ENCODE measurements at regions not wholly inside any gene's neighbourhood (a gene's known extent, or its start where the extent isn't known, plus 50 kb on each side); places are given as distances from the start of the nearest gene placed in this dataset.

GRCh38 chr2:37833423-37833822 lies 91.7 kb upstream of the RMDN2 start:
- ATAC-seq, result peak; percentile 81 to 86
- peak overlapping the region in 1 of 2 donors; percentile 22 for H3K27ac Mint-ChIP-seq
- DNase-seq (ENCODE audit: low spot score in 2 of 2), result no peak

DNA sequence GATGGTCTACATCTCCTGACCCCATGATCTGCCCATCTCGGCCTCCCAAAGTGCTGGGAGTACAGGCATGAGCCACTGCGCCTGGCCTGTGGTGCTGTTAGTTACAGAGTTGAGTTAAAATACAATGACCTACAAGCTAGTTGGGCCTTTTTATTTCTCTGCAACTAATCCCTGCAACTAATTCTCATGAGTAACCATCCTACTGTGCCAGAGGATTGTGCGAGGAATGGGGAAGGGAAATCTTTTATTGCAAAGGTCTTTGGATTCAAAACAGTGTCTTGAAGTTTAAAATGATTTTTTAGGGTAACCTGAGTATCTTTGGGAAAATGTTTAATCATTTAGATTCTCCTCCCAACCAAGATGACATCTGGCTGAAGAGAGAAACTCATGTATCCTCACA lies 88.8 kb upstream of the RMDN2 start:
- Mint-ChIP-seq H3K36me3 (no peaks in the 10 kb centered on the region), H3K9me3 (no peaks in the 10 kb centered on the region), H3K27ac (no peak overlapping the region)
- DNase-seq (ENCODE audit: low spot score in 2 of 2) (no peak), ATAC-seq (no peak)

More at GRCh38 chr2:37833423-37833822, 91.7 kb upstream of the RMDN2 start:
- H3K9me3 Mint-ChIP-seq, result no peaks in the 10 kb centered on the region
- no peaks in the 10 kb centered on the region for H3K36me3 Mint-ChIP-seq

DNA sequence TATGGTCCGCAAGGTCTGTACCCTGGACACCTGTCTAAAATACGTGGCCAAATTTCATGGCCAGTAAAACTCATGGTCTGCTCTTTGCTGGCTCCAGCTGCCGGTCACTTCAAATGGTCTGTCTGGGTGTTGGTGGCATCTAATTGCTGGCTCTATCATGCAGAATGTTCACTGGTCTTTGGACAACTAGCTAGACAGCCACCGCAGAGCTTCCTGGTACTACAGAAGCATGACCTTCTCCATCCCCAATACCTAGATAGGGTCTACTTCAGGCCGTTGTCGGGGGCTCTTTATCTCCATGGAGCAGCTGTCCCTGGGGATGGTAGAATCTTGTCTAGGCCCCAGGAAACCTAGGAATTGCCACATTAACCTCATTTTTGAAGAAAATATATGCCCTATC lies 88.4 kb upstream of the RMDN2 start:
- DNase-seq (ENCODE audit: low spot score in 2 of 2) (no peak), ATAC-seq (no peak)
- H3K9me3 Mint-ChIP-seq, result no peaks in the 10 kb centered on the region
- H3K36me3 Mint-ChIP-seq, result no peaks in the 10 kb centered on the region
- no peak overlapping the region for H3K27ac Mint-ChIP-seq

GRCh38 chr2:37837628-37838328 lies 87.3 kb upstream of the RMDN2 start:
- no peak overlapping the region for H3K27ac Mint-ChIP-seq
- no peak for ATAC-seq
- no peak for DNase-seq (ENCODE audit: low spot score in 2 of 2)
- no peaks in the 10 kb centered on the region for H3K9me3 Mint-ChIP-seq
- no peaks in the 10 kb centered on the region for H3K36me3 Mint-ChIP-seq

- no peak for ATAC-seq
- H3K9me3 Mint-ChIP-seq, result no peaks in the 10 kb centered on the region
- H3K27ac Mint-ChIP-seq, result no peak overlapping the region
- DNase-seq (ENCODE audit: low spot score in 2 of 2), result no peak
- no peaks in the 10 kb centered on the region for H3K36me3 Mint-ChIP-seq
Observed at GRCh38 chr2:37838541-37839167, 86.4 kb upstream of the RMDN2 start.

GRCh38 chr2:37839991-37840390 lies 85.1 kb upstream of the RMDN2 start:
- ATAC-seq, result no peak
- H3K9me3 Mint-ChIP-seq, result no peaks in the 10 kb centered on the region
- H3K27ac Mint-ChIP-seq, result no peak overlapping the region
- DNase-seq (ENCODE audit: low spot score in 2 of 2), result no peak
- H3K36me3 Mint-ChIP-seq, result no peaks in the 10 kb centered on the region

DNA sequence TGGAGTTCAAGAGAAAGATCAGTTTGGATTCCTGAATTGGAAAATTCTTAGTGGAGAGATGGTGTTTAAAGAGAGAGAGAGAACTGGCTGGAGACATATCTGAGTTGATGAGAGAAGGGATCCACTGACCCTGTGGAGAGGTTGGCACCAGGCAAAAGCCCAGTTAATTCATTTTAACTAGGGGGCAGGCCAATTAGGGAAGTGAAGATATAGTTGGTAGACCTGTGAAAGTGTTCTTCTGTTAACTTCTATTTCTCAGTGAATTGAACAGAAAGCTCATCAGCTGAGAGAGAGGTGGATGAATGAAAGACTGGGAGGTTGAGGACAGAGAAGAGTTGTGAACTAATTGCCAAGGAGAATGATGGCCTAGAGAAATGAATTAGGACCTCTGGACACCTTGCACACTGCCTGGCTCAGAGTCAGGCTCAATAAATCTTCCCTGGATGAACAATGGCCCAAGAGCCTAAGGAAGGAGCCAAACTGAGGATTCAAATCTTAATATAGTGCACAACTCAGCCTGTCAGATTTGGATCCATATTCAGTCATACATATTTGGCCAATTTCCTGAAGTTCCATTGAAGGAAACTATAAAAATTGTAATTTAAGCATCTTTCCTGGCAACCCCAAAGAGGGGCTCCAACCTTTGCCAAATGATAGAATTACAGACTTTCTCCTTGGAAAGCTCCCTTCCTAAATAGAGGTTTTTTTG lies 82.2 kb upstream of the RMDN2 start:
- ATAC-seq (no peak), DNase-seq (ENCODE audit: low spot score in 2 of 2) (no peak)
- H3K27ac Mint-ChIP-seq, result no peak overlapping the region
- H3K9me3 Mint-ChIP-seq, result no peaks in the 10 kb centered on the region
- H3K36me3 Mint-ChIP-seq, result no peaks in the 10 kb centered on the region

DNA sequence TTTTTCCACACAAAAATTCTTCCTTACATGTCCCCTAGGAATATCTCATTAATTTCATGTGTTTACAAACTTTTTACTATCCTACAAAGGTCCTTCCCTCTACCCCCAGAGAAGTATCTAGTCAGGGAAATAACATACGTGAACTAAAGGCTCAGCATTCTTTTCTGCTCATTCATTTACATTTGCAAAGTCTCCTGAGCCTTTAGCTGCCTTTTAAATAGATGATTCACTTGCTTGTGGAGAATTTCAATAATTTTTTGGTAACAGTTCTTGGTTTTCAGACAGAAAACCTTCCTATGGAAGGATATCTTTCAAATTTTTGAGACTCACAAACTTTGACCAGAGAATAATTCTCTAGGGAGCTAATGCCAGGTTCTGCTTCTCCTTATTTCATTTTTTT lies 81.5 kb upstream of the RMDN2 start:
- H3K27ac Mint-ChIP-seq, result no peak overlapping the region
- no peak for DNase-seq (ENCODE audit: low spot score in 2 of 2)
- H3K36me3 Mint-ChIP-seq, result no peaks in the 10 kb centered on the region
- no peaks in the 10 kb centered on the region for H3K9me3 Mint-ChIP-seq
- ATAC-seq, result no peak

GRCh38 chr2:37846207-37846606 lies 78.9 kb upstream of the RMDN2 start:
- no peaks in the 10 kb centered on the region for H3K9me3 Mint-ChIP-seq
- DNase-seq (ENCODE audit: low spot score in 2 of 2) (no peak), ATAC-seq (no peak)
- H3K36me3 Mint-ChIP-seq, result no peaks in the 10 kb centered on the region
- H3K27ac Mint-ChIP-seq, result no peak overlapping the region

DNA sequence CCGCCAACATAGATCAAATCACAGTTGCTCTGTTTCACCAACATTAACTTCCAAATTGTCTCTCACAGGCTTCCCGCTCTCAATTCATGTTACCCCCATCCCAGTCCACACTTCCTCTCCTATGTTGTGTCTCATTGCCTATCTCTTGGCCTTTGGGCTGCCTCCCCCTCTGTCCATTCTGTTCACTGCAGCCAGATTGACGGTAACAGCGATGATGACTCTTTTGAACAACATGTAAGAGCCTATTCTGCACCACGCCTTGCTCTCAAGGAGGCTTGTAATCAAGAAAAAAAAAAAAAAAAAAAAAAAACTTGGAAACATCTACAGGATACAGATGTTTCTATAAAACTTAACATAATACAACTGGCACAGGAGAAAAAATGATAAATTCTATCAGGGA lies 77.3 kb upstream of the RMDN2 start:
- H3K36me3 Mint-ChIP-seq, result no peaks in the 10 kb centered on the region
- no peak for DNase-seq (ENCODE audit: low spot score in 2 of 2)
- no peak for ATAC-seq
- no peak overlapping the region for H3K27ac Mint-ChIP-seq
- H3K9me3 Mint-ChIP-seq, result no peaks in the 10 kb centered on the region

DNA sequence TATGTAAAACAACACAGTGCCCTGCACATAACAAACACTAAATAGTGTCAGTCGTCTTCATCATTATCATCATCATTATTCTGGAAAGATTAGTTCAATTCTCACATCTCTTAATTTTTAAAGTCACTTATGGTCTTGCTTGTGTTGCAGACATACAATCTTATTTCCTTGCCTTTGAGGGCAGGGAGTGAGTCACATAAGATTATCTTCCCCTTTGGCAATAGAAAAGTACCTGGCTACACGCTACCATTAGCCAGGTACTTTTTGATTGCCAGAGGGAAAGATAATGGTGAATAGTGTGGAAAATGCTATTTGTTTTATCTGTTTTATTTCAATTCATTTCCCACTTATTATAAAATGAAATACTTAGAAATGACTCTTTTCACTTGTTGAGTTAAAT lies 76.6 kb upstream of the RMDN2 start:
- no peaks in the 10 kb centered on the region for H3K36me3 Mint-ChIP-seq
- H3K27ac Mint-ChIP-seq, result no peak overlapping the region
- no peaks in the 10 kb centered on the region for H3K9me3 Mint-ChIP-seq
- DNase-seq (ENCODE audit: low spot score in 2 of 2), result no peak
- ATAC-seq, result no peak

GRCh38 chr2:37849911-37850310 lies 75.2 kb upstream of the RMDN2 start:
- Mint-ChIP-seq H3K9me3 (no peaks in the 10 kb centered on the region), H3K36me3 (no peaks in the 10 kb centered on the region), H3K27ac (no peak overlapping the region)
- ATAC-seq (peak in 1 of 2 donors; percentile 73), DNase-seq (ENCODE audit: low spot score in 2 of 2) (no peak)

GRCh38 chr2:37851428-37851827 lies 73.7 kb upstream of the RMDN2 start:
- no peaks in the 10 kb centered on the region for H3K36me3 Mint-ChIP-seq
- H3K9me3 Mint-ChIP-seq, result no peaks in the 10 kb centered on the region
- ATAC-seq (peak in 1 of 2 donors; percentile 12), DNase-seq (ENCODE audit: low spot score in 2 of 2) (no peak)
- H3K27ac Mint-ChIP-seq, result peak overlapping the region; percentile 16 to 85

DNA sequence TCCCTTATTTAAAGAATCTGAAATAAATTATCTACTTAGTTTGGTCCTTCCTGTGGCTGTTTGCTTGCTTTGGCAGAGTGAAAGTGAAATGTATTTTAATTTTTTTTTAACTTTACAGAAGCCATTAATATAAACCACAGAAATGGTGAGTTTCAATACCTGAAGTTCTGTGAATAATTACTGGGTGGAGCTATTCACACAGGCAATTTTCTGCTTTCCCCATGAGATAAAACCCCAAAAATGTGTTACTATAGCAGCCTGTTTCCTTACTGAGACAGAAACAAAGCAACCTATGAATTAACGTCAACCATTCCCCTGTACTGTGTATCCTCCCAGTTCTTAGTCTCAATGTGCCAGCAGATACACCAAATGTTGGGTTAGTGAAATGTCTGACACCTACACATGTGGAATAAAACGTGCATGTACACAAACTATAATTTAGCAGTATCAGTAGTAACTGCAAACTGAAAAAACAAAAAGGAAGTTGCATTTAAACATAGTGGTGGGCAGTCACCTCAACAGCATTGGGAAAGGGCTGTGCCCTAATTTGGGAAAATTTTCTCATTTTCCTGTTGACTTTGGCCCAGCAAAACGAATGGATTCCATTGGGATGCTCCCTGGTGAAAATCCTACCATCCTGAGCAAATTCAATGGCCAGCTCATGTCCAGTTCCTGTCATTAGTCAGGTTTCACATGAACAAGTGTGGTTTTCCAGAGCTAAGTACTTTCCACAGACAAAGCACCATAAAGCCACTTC lies 73.1 kb upstream of the RMDN2 start:
- Mint-ChIP-seq H3K27ac (peak overlapping the region; percentile 16 to 85), H3K9me3 (no peaks in the 10 kb centered on the region), H3K36me3 (no peaks in the 10 kb centered on the region)
- peak; percentile 60 to 93 for ATAC-seq
- no peak for DNase-seq (ENCODE audit: low spot score in 2 of 2)

DNA sequence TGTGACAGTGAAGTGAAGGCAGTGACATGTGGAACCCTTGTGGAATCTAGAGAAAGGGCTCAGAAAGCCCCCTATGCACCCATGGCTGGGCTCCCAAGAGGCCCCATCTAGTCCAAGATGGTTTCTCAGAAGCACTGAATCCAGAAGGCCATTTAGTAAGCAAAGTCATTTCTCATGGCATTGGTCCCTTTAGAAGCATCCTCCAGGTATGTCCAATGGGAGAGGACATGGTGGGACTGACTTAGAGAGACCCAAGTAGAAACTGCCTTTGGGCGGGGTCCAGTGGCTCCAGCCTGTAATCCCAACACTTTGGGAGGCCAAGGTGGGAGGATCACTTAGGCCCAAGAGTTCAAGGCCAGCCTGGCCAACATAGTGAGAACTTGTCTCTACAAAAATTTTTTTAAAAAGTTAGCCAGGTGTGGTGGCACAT lies 72.5 kb upstream of the RMDN2 start:
- no peak for DNase-seq (ENCODE audit: low spot score in 2 of 2)
- peak in 1 of 2 donors; percentile 16 for ATAC-seq
- Mint-ChIP-seq H3K27ac (no peak overlapping the region), H3K9me3 (no peaks in the 10 kb centered on the region), H3K36me3 (no peaks in the 10 kb centered on the region)

DNA sequence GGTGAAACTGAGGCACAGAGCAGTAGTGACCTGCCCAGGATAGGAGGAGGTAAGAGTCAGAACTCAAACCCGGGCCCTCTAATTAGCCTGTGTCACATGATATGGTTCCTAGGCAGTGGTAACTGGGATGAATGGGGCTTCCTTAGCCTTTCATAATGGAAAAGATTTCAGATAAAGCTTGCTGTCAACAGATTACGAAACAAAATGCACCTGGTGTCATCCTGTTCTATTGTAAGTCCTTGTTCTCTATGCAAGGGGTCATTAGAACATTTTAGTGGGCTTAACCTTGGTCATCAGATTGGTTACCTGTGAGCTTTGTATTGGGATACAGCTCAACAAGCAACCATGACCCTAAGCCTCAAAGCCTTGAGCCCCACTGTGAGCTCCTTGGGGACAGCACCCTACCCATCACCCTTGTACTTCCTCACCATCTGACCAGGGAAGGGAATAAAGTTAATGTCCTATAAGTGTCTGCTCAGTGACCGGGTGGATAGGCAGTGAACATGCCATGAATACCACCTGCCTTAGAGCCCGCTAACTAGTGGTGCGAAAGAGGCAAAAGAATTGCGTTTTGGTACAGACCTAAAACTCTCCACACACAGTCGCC lies 70.3 kb upstream of the RMDN2 start:
- peaks cover 0 to 4% of the 10 kb centered on the region in 2 donors for H3K9me3 Mint-ChIP-seq
- H3K27ac Mint-ChIP-seq, result no peak overlapping the region
- H3K36me3 Mint-ChIP-seq, result no peaks in the 10 kb centered on the region
- ATAC-seq (no peak), DNase-seq (ENCODE audit: low spot score in 2 of 2) (no peak)
